AG04450 (cell line): ENCODE measurements at regions not wholly inside any gene's neighbourhood (a gene's known extent, or its start where the extent isn't known, plus 50 kb on each side); places are given as distances from the start of the nearest gene placed in this dataset.

Source experiments
- CTCF ChIA-PET: fragments of 300-600, 350-600 bp; formaldehyde crosslinking; extraction: SDS; loops from one replicate; lab custom pipeline; 2022; ENCODE audit warnings: antibody characterized with exemption, inconsistent platforms; lab: Charles Lee
- POLR2A ChIA-PET: fragments of 350-600 bp; formaldehyde crosslinking; extraction: SDS; loops from one replicate; lab custom pipeline; 2021; ENCODE audit warnings: antibody characterized with exemption, inconsistent platforms; lab: Yijun Ruan, JAX
- DNase-seq: peaks from one replicate; pipeline ENCODE4 v3.0.0-alpha.2; 2011; ENCODE audit warnings: low read depth, low spot score
- H3K27ac ChIP-seq: one replicate; pipeline ENCODE4 v1.5.1; 2012; ENCODE audit warnings: low read depth, low read length, control low read depth
- H3K27me3 ChIP-seq: one replicate; pipeline ENCODE4 v1.6.0; 2012; ENCODE audit warnings: low read length; ENCODE audit not compliant: control insufficient read depth, insufficient read depth
- H3K4me3 ChIP-seq: 2 replicates; pipeline ENCODE4 v1.5.1; 2011; ENCODE audit warnings: mild to moderate bottlenecking, low read depth, low read length, control low read depth
- H3K9me3 ChIP-seq: 2 replicates; pipeline ENCODE4 v1.5.1; 2012; ENCODE audit warnings: low read length; ENCODE audit not compliant: control insufficient read depth, insufficient read depth
- CTCF ChIP-seq: IDR thresholded peaks from 2 replicates; pipeline ENCODE4 v1.5.1; 2011; ENCODE audit warnings: low read depth, low read length, control low read depth, inconsistent platforms

- Histone ChIP-seq H3K4me3 (no peak overlapping the region), H3K9me3 (peaks cover 2% of the 10 kb centered on the region), H3K27ac (no peak overlapping the region), H3K27me3 (peaks cover 3% of the 10 kb centered on the region)
- ChIA-PET CTCF (no interaction called here), POLR2A (interaction anchor here (0.7 kb wide), 1 partner anchor 452 kb away, joined by 4 read pairs; no protein-coding TSS in a partner anchor)
- TF ChIP-seq CTCF = no peak
- no peak for DNase-seq
These were observed 75.5 kb upstream of the CDK20 start for GRCh38 chr9:88049677-88050307.

GRCh38 chr9:88046542-88046941, 72.2 kb upstream of the CDK20 start:
- ChIA-PET POLR2A (no interaction called here), CTCF (no interaction called here)
- TF ChIP-seq CTCF = no peak
- no peak overlapping the region for H3K27ac ChIP-seq
- H3K27me3 ChIP-seq = peaks cover 3% of the 10 kb centered on the region
- H3K9me3 ChIP-seq = peaks cover 16% of the 10 kb centered on the region
- H3K4me3 ChIP-seq = no peak overlapping the region
- no peak for DNase-seq

GRCh38 chr9:88045686-88046085, 71.4 kb upstream of the CDK20 start:
- CTCF ChIA-PET = no interaction called here
- no peak for TF ChIP-seq CTCF

GRCh38 chr9:88044200-88044599, 69.9 kb upstream of the CDK20 start:
- CTCF ChIA-PET = no interaction called here
- no peak for DNase-seq
- Histone ChIP-seq H3K4me3 (no peak overlapping the region), H3K27me3 (peaks cover 3% of the 10 kb centered on the region), H3K27ac (no peak overlapping the region), H3K9me3 (peaks cover 16% of the 10 kb centered on the region)
- POLR2A ChIA-PET = no interaction called here
- no peak for TF ChIP-seq CTCF

More at GRCh38 chr9:88045686-88046085, 71.4 kb upstream of the CDK20 start:
- Histone ChIP-seq H3K4me3 (no peak overlapping the region), H3K27ac (no peak overlapping the region), H3K9me3 (peaks cover 16% of the 10 kb centered on the region), H3K27me3 (peaks cover 3% of the 10 kb centered on the region)
- no peak for DNase-seq
- POLR2A ChIA-PET = no interaction called here

GRCh38 chr9:88043647-88044046, 69.3 kb upstream of the CDK20 start:
- no peak for DNase-seq
- no peak overlapping the region for H3K4me3 ChIP-seq
- H3K27me3 ChIP-seq = peaks cover 3% of the 10 kb centered on the region
- no peak for TF ChIP-seq CTCF
- H3K27ac ChIP-seq = no peak overlapping the region
- H3K9me3 ChIP-seq = peaks cover 16% of the 10 kb centered on the region
- ChIA-PET POLR2A (no interaction called here), CTCF (no interaction called here)
